Liver (tissue), 8 donors: ENCODE measurements at regions not wholly inside any gene's neighbourhood (a gene's known extent, or its start where the extent isn't known, plus 50 kb on each side); places are given as distances from the start of the nearest gene placed in this dataset.

Experiments used
- DNase-seq: peaks from one replicate; pipeline ENCODE4 v3.0.0-alpha.2; 2017; ENCODE audit warnings: low spot score
- H3K27ac ChIP-seq, 2 donors: one replicate each; pipeline ENCODE4 v1.7.0; 2013; ENCODE audit warnings: inconsistent platforms in 2 of 2, low read length in 2 of 2, control low read depth in 1 of 2, low read depth in 1 of 2, mild to moderate bottlenecking in 1 of 2
- H3K27me3 ChIP-seq, 4 donors: one replicate each; pipeline versions ENCODE4 v1.6.1 to v1.7.0; 2013; ENCODE audit warnings: low read length in 3 of 4, inconsistent platforms in 1 of 4, mild to moderate bottlenecking in 1 of 4, moderate library complexity in 1 of 4; ENCODE audit not compliant: control insufficient read depth in 4 of 4, insufficient read depth in 4 of 4
- H3K36me3 ChIP-seq, 4 donors: one replicate each; pipeline versions ENCODE4 v1.6.1 to v1.7.0; 2013; ENCODE audit warnings: low read length in 3 of 4, mild to moderate bottlenecking in 3 of 4, low read depth in 1 of 4, moderate library complexity in 1 of 4; ENCODE audit not compliant: control insufficient read depth in 4 of 4, insufficient read depth in 3 of 4
- H3K4me1 ChIP-seq, 4 donors: one replicate each; pipeline versions ENCODE4 v1.6.1 to v1.7.0; 2013; ENCODE audit warnings: low read length in 3 of 4, mild to moderate bottlenecking in 3 of 4, moderate library complexity in 1 of 4; ENCODE audit not compliant: control insufficient read depth in 4 of 4, insufficient read depth in 4 of 4
- H3K4me3 ChIP-seq, 3 donors: one replicate each; pipeline versions ENCODE4 v1.6.1 to v1.7.0; 2013; ENCODE audit warnings: low read length in 3 of 3, control low read depth in 1 of 3, low read depth in 1 of 3, mild to moderate bottlenecking in 1 of 3
- H3K9ac ChIP-seq, 2 donors: one replicate each; pipeline ENCODE4 v1.7.0; 2013; ENCODE audit warnings: low read length in 2 of 2, mild to moderate bottlenecking in 2 of 2, moderate library complexity in 2 of 2, control low read depth in 1 of 2, low read depth in 1 of 2
- H3K9me3 ChIP-seq, 4 donors: one replicate each; pipeline versions ENCODE4 v1.6.1 to v1.7.0; 2013; ENCODE audit warnings: low read length in 3 of 4; ENCODE audit not compliant: control insufficient read depth in 4 of 4
- EGR1 ChIP-seq, 2 donors: IDR thresholded peaks; 2 replicates each; pipeline ENCODE4 v1.6.1; 2016 to 2018; ENCODE audit warnings: antibody characterized with exemption in 2 of 2, low read depth in 2 of 2
- FOXA1 ChIP-seq: IDR thresholded peaks from 2 replicates; pipeline ENCODE4 v1.6.1; 2016; ENCODE audit warnings: antibody characterized with exemption
- FOXA2 ChIP-seq: IDR thresholded peaks from 2 replicates; pipeline ENCODE4 v1.6.1; 2016; ENCODE audit warnings: antibody characterized with exemption
- GABPA ChIP-seq, 2 donors: IDR thresholded peaks in 1 of 2; conservative IDR thresholded peaks in 1 of 2; 2 replicates each; pipeline ENCODE4 v1.6.1; 2016; ENCODE audit warnings: antibody characterized with exemption in 2 of 2, mild to moderate bottlenecking in 1 of 2, moderate library complexity in 1 of 2
- HNF4A ChIP-seq, 2 donors: conservative IDR thresholded peaks; 2 replicates each; pipeline ENCODE4 v1.6.1; 2016; ENCODE audit warnings: antibody characterized with exemption in 2 of 2, mild to moderate bottlenecking in 2 of 2
- HNF4G ChIP-seq: IDR thresholded peaks from 2 replicates; pipeline ENCODE4 v1.6.1; 2016; ENCODE audit warnings: antibody characterized with exemption
- JUND ChIP-seq, 2 donors: IDR thresholded peaks; 2 replicates each; pipeline ENCODE4 v1.6.1; 2016; ENCODE audit warnings: antibody characterized with exemption in 2 of 2
- NR2F2 ChIP-seq: IDR thresholded peaks from 2 replicates; pipeline ENCODE4 v1.6.1; 2016; ENCODE audit warnings: antibody characterized with exemption
- RAD21 ChIP-seq, 2 donors: IDR thresholded peaks; 2 replicates each; pipeline ENCODE4 v1.6.1; 2016; ENCODE audit warnings: antibody characterized with exemption in 2 of 2, mild to moderate bottlenecking in 2 of 2
- RXRA ChIP-seq, 2 donors: IDR thresholded peaks; 2 replicates each; pipeline ENCODE4 v1.6.1; 2017 to 2018; ENCODE audit warnings: antibody characterized with exemption in 2 of 2, mild to moderate bottlenecking in 1 of 2
- TAF1 ChIP-seq: conservative IDR thresholded peaks from 2 replicates; pipeline ENCODE4 v1.6.1; 2016; ENCODE audit warnings: antibody characterized with exemption, mild to moderate bottlenecking
- WGBS: extraction: QIAGEN DNeasy Blood & Tissue Kit; methylation state at CpG from one replicate; pipeline ENCODE4 v1.1.7; 2013; 5-methylcytosine and 5-hydroxymethylcytosine counted together
- TF ChIP-seq, protein P1 (sequence below): IDR thresholded peaks from 2 replicates; pipeline ENCODE4 v1.6.1; 2016; ENCODE audit warnings: antibody characterized with exemption
- TF ChIP-seq, protein P2 (sequence below): fragments of 150-350 bp; IDR thresholded peaks from 2 replicates; pipeline ENCODE4 v1.5.1; 2017; ENCODE audit warnings: improper control_type of control experiment, low read depth, low read length; ENCODE audit not compliant: missing input control
- TF ChIP-seq, protein P3 (sequence below): IDR thresholded peaks from 2 replicates; pipeline ENCODE4 v1.6.1; 2016; ENCODE audit warnings: antibody characterized with exemption
- TF ChIP-seq, protein P4 (sequence below): IDR thresholded peaks from 2 replicates; pipeline ENCODE4 v1.6.1; 2016; ENCODE audit warnings: antibody characterized with exemption
- TF ChIP-seq, protein P5 (sequence below): IDR thresholded peaks from 2 replicates; pipeline ENCODE4 v1.6.1; 2016; ENCODE audit warnings: antibody characterized with exemption, mild to moderate bottlenecking
- donor health status: healthy.
- donor health status: healthy.
- donor health status: healthy.
- donor health status: healthy.
- donor health status: healthy.

DNA sequence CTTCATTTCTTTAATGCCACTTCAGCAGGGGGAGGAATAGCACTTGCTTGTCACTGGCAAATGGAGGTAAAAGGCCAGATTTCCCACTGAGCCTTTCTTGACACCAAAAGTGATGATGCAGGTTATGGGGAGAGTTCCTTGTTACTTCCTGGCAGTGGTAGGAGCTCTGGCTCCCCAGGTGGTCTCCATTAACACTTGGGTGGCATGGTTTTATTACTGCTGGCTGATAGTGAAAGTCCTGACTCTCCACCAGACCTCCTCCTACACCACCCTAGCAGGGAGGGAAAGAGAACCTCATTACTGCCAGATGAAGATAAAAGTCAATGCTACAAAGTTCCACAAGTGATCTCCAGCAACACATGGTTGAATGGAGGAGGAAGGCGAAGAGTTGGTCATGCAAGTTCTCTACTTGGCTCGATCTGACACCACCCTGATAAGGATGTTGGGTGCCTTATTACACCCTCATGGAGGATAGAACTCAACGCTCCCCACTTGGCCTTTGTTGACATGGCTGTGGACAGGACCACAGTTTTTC is 152.7 kb upstream of the GNAO1 start:
- Histone ChIP-seq H3K4me1 (no peaks in the 10 kb centered on the region), H3K9me3 (no peaks in the 10 kb centered on the region), H3K4me3 (no peak overlapping the region), H3K27ac (no peak overlapping the region), H3K9ac (no peak overlapping the region), H3K36me3 (no peaks in the 10 kb centered on the region), H3K27me3 (no peaks in the 10 kb centered on the region)
- DNase-seq: no peak
- 80% methylated on average over 3 of the region's 3 CpGs for WGBS
- TF ChIP-seq HNF4G (no peak), JUND (IDR thresholded peaks at IDR 0.05) (no peak), HNF4A (conservative IDR thresholded peaks at IDR 0.05) (no peak), NR2F2 (no peak), TAF1 (no peak), GABPA (IDR thresholded peaks at IDR 0.05 in 1 of 2, conservative IDR thresholded peaks at IDR 0.05 in 1 of 2) (no peak), EGR1 (IDR thresholded peaks at IDR 0.05; ENCODE audit: low read depth in 2 of 2) (no peak), RXRA (IDR thresholded peaks at IDR 0.05) (no peak), RAD21 (IDR thresholded peaks at IDR 0.05) (no peak), FOXA2 (no peak)
- TF ChIP-seq, protein P1, sequence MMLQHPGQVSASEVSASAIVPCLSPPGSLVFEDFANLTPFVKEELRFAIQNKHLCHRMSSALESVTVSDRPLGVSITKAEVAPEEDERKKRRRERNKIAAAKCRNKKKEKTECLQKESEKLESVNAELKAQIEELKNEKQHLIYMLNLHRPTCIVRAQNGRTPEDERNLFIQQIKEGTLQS: no peak
- TF ChIP-seq, protein P2, sequence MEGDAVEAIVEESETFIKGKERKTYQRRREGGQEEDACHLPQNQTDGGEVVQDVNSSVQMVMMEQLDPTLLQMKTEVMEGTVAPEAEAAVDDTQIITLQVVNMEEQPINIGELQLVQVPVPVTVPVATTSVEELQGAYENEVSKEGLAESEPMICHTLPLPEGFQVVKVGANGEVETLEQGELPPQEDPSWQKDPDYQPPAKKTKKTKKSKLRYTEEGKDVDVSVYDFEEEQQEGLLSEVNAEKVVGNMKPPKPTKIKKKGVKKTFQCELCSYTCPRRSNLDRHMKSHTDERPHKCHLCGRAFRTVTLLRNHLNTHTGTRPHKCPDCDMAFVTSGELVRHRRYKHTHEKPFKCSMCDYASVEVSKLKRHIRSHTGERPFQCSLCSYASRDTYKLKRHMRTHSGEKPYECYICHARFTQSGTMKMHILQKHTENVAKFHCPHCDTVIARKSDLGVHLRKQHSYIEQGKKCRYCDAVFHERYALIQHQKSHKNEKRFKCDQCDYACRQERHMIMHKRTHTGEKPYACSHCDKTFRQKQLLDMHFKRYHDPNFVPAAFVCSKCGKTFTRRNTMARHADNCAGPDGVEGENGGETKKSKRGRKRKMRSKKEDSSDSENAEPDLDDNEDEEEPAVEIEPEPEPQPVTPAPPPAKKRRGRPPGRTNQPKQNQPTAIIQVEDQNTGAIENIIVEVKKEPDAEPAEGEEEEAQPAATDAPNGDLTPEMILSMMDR: no peak
- TF ChIP-seq, protein P3, sequence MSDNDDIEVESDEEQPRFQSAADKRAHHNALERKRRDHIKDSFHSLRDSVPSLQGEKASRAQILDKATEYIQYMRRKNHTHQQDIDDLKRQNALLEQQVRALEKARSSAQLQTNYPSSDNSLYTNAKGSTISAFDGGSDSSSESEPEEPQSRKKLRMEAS: no peak
- TF ChIP-seq, protein P4, sequence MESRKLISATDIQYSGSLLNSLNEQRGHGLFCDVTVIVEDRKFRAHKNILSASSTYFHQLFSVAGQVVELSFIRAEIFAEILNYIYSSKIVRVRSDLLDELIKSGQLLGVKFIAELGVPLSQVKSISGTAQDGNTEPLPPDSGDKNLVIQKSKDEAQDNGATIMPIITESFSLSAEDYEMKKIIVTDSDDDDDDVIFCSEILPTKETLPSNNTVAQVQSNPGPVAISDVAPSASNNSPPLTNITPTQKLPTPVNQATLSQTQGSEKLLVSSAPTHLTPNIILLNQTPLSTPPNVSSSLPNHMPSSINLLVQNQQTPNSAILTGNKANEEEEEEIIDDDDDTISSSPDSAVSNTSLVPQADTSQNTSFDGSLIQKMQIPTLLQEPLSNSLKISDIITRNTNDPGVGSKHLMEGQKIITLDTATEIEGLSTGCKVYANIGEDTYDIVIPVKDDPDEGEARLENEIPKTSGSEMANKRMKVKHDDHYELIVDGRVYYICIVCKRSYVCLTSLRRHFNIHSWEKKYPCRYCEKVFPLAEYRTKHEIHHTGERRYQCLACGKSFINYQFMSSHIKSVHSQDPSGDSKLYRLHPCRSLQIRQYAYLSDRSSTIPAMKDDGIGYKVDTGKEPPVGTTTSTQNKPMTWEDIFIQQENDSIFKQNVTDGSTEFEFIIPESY: no peak
- TF ChIP-seq, protein P5, sequence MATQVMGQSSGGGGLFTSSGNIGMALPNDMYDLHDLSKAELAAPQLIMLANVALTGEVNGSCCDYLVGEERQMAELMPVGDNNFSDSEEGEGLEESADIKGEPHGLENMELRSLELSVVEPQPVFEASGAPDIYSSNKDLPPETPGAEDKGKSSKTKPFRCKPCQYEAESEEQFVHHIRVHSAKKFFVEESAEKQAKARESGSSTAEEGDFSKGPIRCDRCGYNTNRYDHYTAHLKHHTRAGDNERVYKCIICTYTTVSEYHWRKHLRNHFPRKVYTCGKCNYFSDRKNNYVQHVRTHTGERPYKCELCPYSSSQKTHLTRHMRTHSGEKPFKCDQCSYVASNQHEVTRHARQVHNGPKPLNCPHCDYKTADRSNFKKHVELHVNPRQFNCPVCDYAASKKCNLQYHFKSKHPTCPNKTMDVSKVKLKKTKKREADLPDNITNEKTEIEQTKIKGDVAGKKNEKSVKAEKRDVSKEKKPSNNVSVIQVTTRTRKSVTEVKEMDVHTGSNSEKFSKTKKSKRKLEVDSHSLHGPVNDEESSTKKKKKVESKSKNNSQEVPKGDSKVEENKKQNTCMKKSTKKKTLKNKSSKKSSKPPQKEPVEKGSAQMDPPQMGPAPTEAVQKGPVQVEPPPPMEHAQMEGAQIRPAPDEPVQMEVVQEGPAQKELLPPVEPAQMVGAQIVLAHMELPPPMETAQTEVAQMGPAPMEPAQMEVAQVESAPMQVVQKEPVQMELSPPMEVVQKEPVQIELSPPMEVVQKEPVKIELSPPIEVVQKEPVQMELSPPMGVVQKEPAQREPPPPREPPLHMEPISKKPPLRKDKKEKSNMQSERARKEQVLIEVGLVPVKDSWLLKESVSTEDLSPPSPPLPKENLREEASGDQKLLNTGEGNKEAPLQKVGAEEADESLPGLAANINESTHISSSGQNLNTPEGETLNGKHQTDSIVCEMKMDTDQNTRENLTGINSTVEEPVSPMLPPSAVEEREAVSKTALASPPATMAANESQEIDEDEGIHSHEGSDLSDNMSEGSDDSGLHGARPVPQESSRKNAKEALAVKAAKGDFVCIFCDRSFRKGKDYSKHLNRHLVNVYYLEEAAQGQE: no peak

DNA sequence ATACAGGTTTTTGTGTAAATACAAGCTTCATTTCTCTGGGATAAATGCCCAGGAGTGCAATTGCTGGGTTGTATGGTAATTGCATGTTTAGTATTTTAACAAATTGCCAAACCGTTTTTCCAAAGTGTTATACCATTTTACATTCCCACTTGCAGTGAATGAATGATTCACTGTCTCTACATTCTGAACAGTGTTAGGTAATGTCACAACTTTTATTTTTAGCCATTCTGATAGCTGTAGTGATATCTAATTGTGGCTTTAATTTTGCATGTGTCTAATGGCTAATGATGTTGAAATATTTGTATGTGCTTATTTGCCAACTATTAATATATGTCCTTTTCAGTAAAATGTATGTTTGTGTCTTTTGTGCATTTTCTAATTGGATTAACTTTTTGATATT is 156.9 kb upstream of the CES5A start:
- Histone ChIP-seq H3K4me1 (no peaks in the 10 kb centered on the region), H3K9ac (no peak overlapping the region), H3K27ac (no peak overlapping the region), H3K9me3 (no peaks in the 10 kb centered on the region), H3K36me3 (no peaks in the 10 kb centered on the region), H3K4me3 (no peak overlapping the region), H3K27me3 (no peaks in the 10 kb centered on the region)
- DNase-seq: no peak
- TF ChIP-seq FOXA1: no peak
- 46% methylated on average over 1 of the region's 1 CpG for WGBS
